Calu3 (cell line): ENCODE measurements at regions not wholly inside any gene's neighbourhood (a gene's known extent, or its start where the extent isn't known, plus 50 kb on each side); places are given as distances from the start of the nearest gene placed in this dataset.

ENCODE experiments used
- BruUV-seq: library from RNA; stranded (reverse); fragments of 400-500 nt; replicated peaks from 2 replicates; lab custom pipeline; 2021; lab: Mats Ljungman, UMichigan
- CTCF ChIA-PET: fragments of 300-600 bp; sonication (Branson Sonifier 250); formaldehyde crosslinking; loops from one replicate; lab custom pipeline; 2022; ENCODE audit warnings: antibody characterized with exemption; lab: Charles Lee
- DNase-seq: peaks from one replicate; pipeline ENCODE4 v3.0.0; 2022
- H3K27ac Mint-ChIP-seq: one replicate; pipeline ENCODE4 v1.8.0; 2022; ENCODE audit warnings: mixed read lengths; ENCODE audit not compliant: unreplicated experiment
- H3K27me3 Mint-ChIP-seq: one replicate; pipeline ENCODE4 v1.8.0; 2022; ENCODE audit warnings: mixed read lengths; ENCODE audit not compliant: unreplicated experiment
- H3K36me3 Mint-ChIP-seq: one replicate; pipeline ENCODE4 v1.8.0; 2022; ENCODE audit warnings: mild to moderate bottlenecking, moderate library complexity, mixed read lengths; ENCODE audit not compliant: insufficient read depth, unreplicated experiment
- H3K4me1 Mint-ChIP-seq: one replicate; pipeline ENCODE4 v1.8.0; 2022; ENCODE audit warnings: mild to moderate bottlenecking, low read depth, mixed read lengths; ENCODE audit not compliant: unreplicated experiment
- H3K4me3 Mint-ChIP-seq: one replicate; pipeline ENCODE4 v1.8.0; 2022; ENCODE audit warnings: mild to moderate bottlenecking, low read depth, moderate library complexity, mixed read lengths; ENCODE audit not compliant: unreplicated experiment
- H3K9me3 Mint-ChIP-seq: one replicate; pipeline ENCODE4 v1.8.0; 2022; ENCODE audit warnings: low read depth, mixed read lengths; ENCODE audit not compliant: unreplicated experiment
- intact Hi-C: fragments of 100-400 bp; cut with micrococcal nuclease; formaldehyde crosslinking; loops from one replicate; pipeline ENCODE4 v1.10.0; 2022; ENCODE audit not compliant: unreplicated experiment
- TF ChIP-seq, protein P1 (sequence below): fragments of 200-600 bp; IDR thresholded peaks from one replicate; pipeline ENCODE4 v1.8.0; 2022; ENCODE audit warnings: antibody characterized with exemption; ENCODE audit not compliant: unreplicated experiment

DNA sequence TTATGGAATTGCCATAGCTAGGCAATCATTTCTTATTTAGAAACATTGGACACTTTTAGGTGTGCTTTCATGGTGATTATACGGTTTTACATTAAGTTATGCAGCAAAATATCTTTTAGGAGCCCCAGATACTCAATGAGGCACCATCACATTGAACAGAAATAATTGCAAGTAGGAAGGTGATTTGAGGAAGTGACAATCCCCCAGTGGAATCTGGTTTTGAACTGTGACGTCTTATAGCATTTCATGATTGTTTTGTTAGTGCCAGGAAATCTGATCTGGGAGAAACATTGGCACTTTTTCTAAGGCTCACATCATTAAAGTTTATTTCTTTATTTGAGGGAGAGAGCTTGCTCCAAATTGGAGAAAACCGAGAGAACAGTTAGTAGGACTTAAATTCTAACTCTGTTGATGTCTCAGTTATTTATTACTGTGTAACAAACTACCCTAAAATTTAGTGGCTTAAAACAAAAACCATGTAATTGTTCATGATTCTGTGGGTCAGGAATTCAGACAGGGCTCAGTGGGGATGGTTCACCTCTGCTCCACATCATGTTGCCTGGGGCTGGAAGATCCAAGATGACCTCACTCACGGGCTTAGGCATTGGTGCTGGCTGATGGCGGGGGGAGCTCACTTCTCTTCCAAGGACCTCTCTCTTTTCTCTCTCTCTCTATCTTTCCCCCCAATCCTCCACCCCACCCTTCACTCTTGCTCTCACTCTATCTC is 78.2 kb upstream of the STEAP1B start:
- Mint-ChIP-seq H3K4me1 (peaks cover 75% of the 10 kb centered on the region), H3K36me3 (peaks cover 51% of the 10 kb centered on the region), H3K4me3 (peak overlapping the region; percentile 59), H3K27me3 (no peaks in the 10 kb centered on the region), H3K27ac (peak overlapping the region; percentile 96), H3K9me3 (peaks cover 3% of the 10 kb centered on the region)
- peak; percentile 53 for DNase-seq
- CTCF ChIA-PET = interaction anchor here (0.5 to 3.7 kb wide), 9 partner anchors 8 to 488 kb away, joined by 3 to 64 read pairs (median 7); partner anchors contain the start of gene IL6
- TF ChIP-seq, protein P1, sequence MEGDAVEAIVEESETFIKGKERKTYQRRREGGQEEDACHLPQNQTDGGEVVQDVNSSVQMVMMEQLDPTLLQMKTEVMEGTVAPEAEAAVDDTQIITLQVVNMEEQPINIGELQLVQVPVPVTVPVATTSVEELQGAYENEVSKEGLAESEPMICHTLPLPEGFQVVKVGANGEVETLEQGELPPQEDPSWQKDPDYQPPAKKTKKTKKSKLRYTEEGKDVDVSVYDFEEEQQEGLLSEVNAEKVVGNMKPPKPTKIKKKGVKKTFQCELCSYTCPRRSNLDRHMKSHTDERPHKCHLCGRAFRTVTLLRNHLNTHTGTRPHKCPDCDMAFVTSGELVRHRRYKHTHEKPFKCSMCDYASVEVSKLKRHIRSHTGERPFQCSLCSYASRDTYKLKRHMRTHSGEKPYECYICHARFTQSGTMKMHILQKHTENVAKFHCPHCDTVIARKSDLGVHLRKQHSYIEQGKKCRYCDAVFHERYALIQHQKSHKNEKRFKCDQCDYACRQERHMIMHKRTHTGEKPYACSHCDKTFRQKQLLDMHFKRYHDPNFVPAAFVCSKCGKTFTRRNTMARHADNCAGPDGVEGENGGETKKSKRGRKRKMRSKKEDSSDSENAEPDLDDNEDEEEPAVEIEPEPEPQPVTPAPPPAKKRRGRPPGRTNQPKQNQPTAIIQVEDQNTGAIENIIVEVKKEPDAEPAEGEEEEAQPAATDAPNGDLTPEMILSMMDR = no peak
- intact Hi-C loops = no loop called here
- TSS peak; percentile 48 for BruUV-seq

DNA sequence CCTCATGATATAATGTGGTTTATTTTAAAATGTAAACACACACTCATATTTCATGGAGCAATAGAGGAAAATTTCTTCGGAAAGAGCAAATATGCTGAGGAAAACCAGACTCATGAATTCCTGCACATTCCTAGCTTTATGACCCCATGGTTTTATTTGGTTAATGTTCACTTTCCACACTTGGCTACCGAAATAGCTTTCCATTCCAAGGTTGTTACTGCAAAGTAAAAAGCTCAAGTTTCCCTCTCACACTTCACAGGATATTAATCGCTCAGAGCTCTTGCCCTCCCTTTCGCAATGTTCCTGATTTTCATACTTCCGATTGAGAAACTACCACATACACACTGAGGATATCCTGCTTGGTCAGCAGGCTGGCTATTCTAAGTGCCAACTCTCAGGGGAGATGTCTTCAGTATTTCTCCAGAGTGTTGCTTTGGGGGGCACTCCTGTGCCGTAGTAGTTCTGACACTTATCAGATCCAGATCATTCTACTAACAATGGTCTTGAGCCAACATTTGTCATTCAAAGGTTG is 77.5 kb upstream of the STEAP1B start:
- peaks cover 3% of the 10 kb centered on the region for H3K9me3 Mint-ChIP-seq
- DNase-seq = peak; percentile 71
- H3K27me3 Mint-ChIP-seq = no peaks in the 10 kb centered on the region
- CTCF ChIA-PET = interaction anchor here (0.6 to 3.7 kb wide), 8 partner anchors 9 to 1889 kb away, joined by 3 to 64 read pairs (median 6); partner anchors contain the start of gene IL6
- TF ChIP-seq, protein P1 = no peak
- intact Hi-C loops = loop anchor here (1.0 kb wide), 1 partner anchor 15 kb away; no protein-coding TSS in a partner anchor
- peak overlapping the region; percentile 96 for H3K27ac Mint-ChIP-seq
- peaks cover 75% of the 10 kb centered on the region for H3K4me1 Mint-ChIP-seq
- BruUV-seq = TSS peak; percentile 31
- H3K4me3 Mint-ChIP-seq = peak overlapping the region; percentile 59
- H3K36me3 Mint-ChIP-seq = peaks cover 53% of the 10 kb centered on the region

DNA sequence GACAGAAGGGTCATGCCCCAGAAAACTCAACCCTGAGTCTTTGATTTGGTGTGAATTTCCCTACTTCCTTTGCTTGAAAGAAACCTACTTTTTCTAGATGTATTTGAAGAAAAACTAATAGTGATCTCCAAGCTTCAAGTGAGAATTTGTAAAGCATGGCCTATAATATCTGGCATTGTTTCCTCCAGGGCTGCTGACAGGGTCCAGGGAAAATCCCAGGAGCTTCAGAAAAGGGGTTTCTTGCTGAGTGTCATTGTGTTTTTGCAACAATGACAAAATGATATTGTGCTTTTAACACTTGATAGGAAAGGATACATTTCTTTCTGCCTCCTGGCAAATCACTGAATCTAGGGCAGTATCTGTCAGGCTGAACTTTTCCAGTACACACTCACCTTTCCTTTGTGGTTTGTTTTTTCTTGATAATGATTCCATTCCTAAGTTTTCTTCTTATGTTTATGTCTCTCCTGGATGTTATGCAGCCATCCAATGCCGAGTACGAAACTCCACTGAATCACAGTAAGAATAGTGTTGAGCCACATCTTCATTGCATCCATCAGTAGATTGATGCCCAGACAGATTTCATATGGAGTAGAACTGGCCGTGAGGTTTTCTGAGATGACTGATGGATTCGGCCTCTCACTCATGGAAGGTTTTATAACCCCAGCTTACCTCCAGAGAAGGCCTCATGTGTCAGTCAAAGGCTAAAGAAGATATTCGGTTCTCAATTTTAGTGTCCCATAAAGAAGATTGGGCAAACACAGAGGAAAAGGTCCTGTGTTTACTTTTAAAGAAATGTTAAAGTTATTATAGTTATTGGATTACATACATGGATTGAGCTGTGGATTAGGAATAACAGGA is 76.9 kb upstream of the STEAP1B start:
- intact Hi-C loops = loop anchor here (1.0 kb wide), 1 partner anchor 15 kb away; no protein-coding TSS in a partner anchor
- DNase-seq = no peak
- H3K36me3 Mint-ChIP-seq = peaks cover 55% of the 10 kb centered on the region
- peak overlapping the region; percentile 96 for H3K27ac Mint-ChIP-seq
- H3K4me3 Mint-ChIP-seq = peak overlapping the region; percentile 59
- peaks cover 75% of the 10 kb centered on the region for H3K4me1 Mint-ChIP-seq
- no TSS peak for BruUV-seq
- TF ChIP-seq, protein P1 = no peak
- H3K9me3 Mint-ChIP-seq = peaks cover 3% of the 10 kb centered on the region
- CTCF ChIA-PET = interaction anchor here (0.6 to 3.7 kb wide), 9 partner anchors 10 to 1888 kb away, joined by 3 to 64 read pairs (median 5); partner anchors contain the start of gene IL6
- H3K27me3 Mint-ChIP-seq = no peaks in the 10 kb centered on the region
